Activated CD4-positive, CD25-positive, alpha-beta regulatory T cell (primary cell): ENCODE measurements at regions not wholly inside any gene's neighbourhood (a gene's known extent, or its start where the extent isn't known, plus 50 kb on each side); places are given as distances from the start of the nearest gene placed in this dataset.
"Not testable (repeated sequence)": the region's sequence is repeated elsewhere in the genome, so short reads cannot be mapped to it uniquely, and the experiment has no call there.

Experiments
- DNase-seq, 4 experiments: peaks; one replicate each; lab custom pipeline; 2025; lab: John Stamatoyannopoulos, UW

DNA sequence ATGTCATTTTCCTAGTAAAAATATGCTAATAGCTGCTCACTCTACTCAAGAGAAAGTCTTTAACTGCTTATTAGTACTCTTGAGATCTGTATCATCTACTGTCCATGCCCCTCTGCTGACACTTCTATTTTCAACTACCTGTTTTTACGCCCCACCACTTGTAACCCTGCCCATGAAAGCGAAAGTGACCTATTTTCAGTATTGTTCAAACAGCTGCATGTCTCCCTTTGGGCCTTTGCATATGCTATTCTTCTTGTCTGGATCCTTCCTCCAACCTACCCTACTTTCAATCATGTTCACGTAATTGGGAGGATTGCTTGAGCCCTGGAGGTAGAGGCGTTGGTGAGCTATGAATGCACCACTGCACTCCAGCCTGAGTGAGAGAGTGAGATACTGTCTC, 1481.3 kb downstream of the GATA3 start:
- no peak for DNase-seq

GRCh38 chr10:9545073-9545472, 1472.6 kb upstream of the CELF2 start:
- no peak for DNase-seq

GRCh38 chr10:9547936-9548904, 1469.5 kb upstream of the CELF2 start:
- DNase-seq: no peak

DNA sequence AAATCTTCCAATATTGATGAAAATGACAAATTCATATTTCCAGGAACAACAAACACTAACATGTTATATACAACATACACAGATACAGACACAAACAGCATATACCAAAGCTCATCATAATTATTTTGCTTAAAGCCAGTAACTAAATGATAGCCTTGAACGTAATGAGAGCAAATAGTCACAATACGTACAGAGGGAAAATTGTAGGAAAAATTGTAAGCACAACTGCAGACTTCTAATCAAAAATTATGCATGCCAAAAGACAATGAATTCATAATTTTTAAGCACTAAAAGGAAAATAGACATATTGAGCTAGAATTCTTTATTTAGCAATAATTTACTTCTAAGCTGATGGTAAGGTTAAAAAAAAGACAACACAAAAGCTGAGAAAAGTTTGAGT, 1466.9 kb upstream of the CELF2 start:
- DNase-seq: no peak

- no peak for DNase-seq
Observed at GRCh38 chr10:9554321-9554720, 1463.4 kb upstream of the CELF2 start.

- DNase-seq: no peak
Observed at GRCh38 chr10:9560976-9561375, 1456.7 kb upstream of the CELF2 start.

- DNase-seq: no peak
Observed at GRCh38 chr10:9561821-9562505, 1455.7 kb upstream of the CELF2 start.

GRCh38 chr10:9577746-9578145, 1439.9 kb upstream of the CELF2 start:
- DNase-seq: no peak

DNA sequence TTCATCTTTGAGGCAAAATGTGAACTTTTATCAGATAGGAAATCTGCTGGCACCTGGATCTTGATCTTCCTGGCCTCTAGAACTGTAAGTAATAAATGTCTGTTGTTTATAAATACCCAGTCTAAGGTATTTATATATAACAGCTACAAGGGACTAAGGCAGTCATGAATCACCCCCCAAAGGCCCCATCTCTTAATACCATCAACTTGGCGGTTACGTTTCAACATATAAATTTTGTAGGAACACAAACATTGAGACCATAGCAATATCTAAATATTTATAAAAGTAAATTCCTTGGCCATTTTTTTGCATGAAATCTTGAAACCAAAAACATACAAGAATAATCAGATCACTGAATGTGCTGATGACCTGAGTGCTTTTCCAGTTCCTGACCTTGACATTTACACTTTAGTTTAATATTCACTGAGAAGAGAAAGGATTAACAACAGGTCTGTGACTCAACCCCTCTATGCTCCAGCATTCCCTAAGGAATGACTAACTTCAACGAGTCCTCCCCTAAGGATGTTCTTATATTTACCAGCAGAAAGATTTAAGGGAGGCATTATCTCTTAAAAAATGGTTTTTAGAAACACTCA, 1438.5 kb upstream of the CELF2 start:
- no peak for DNase-seq

- not testable (repeated sequence) for DNase-seq
Observed at GRCh38 chr10:9582803-9583202, 1434.9 kb upstream of the CELF2 start.

GRCh38 chr10:9596368-9596920, 1421.2 kb upstream of the CELF2 start:
- no peak for DNase-seq

DNA sequence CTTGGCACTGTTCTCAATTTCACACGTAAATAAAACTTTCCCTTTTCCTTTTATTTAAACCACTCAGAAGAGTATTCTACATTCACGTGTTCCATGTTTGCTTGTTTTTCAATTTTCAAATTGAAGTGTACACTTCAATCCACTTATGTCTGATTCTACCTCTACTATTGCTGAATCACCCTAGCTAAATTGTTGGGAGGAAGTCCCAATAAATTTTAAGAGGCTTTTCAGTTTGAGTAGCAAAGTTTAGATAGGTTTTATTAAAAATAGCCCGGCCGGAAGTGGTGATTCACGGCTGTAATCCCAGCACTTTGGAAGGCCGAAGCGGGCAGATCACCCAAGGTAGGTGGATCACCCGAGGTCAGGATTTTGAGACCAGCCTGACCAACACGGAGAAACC, 1414.7 kb upstream of the CELF2 start:
- DNase-seq: no peak

DNA sequence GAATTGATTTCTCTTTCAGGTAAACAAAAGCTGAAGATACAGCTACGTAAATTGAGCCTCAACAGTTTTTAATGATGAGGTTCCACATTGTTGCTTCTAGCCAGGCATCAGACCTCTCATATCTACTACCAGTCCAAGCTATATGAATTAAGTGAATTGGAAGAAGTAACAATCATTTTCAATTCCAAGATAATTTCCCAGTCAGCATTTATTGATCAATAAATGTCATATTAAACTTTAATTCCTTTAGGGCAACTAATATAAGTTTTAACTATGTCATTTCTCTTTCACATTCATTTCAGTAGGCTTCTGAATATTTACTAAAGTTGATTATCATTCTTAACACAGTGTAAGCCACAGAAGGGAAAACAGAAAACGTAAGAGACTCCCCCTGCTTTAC, 1413.7 kb upstream of the CELF2 start:
- no peak for DNase-seq

DNA sequence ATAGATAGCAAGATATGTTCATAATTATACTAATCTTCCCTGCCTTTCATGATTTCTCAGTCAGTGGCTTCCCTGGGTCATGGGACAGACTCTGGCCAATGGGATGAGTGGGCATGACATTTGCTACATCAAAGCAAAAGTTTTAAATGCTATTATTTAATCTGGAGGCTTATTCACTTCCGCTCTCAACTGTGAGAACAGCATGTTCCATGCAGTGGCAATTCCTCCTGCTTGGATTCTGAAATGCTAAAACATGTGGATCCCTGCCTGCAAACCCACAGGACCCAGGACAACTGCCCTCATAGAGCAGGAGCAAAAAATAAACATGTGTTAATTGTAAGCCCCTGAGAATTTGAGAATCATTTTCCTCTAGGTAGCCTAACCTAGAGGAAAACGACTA, 1412.4 kb upstream of the CELF2 start:
- DNase-seq: no peak

- no peak for DNase-seq
Observed at GRCh38 chr10:9608602-9609001, 1409.1 kb upstream of the CELF2 start.

DNA sequence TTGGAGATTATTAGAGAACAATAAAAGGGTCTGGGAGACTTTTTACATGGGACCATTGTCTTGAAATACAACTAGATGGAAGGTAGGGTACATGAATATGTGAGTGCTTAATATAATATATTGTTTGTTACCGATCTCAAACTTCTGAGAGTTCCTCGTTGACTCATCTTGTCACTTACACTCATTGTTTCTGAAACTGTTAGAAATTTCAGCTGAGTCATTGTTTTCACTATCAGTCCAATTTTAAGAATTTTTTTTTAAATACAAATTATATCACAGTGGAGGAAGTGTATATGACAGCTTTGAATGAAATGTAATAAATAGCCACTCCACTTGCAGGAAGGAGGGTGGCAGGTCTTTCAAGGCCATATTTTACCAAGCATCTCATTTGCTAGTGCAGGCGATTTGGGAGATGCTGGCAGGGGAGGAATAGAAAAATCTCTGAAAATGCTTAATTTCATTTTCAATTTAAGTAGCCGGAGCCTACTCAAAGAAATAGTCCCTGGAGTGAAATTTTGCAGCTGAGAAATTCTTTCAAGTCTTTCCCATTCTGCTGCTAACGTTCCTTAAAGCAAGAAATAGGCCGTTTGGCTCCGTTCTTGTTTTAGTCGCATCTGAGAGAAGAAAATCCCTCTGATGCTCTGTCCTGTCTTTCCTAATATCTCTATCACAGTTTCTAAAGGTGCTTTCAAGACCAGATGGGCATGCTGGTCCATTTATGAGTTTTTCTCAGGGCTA, 1404.2 kb upstream of the CELF2 start:
- DNase-seq: no peak

GRCh38 chr10:9615189-9615588, 1402.5 kb upstream of the CELF2 start:
- no peak for DNase-seq

GRCh38 chr10:9621216-9621615, 1396.5 kb upstream of the CELF2 start:
- DNase-seq: no peak

DNA sequence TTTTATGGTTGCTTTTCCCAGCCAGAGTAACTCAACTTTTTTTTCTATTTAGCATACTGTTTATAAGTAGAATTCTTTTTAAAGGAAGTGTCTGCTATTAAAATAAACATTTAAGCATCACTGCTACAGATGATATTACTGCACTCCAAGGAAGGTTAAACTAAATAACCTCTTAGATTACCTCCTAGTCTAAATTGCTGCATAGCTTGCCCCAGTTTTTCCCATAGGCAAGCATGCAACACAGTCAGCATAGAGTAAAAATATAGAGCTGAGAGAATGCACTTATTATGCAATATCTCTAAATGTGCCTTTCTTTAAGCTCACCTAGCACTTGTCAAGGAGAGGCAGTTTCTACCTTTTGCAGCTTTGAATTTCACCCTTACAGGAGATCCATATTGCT, 1392.4 kb upstream of the CELF2 start:
- no peak for DNase-seq

- DNase-seq: no peak
Observed at GRCh38 chr10:9634466-9634865, 1383.2 kb upstream of the CELF2 start.

DNA sequence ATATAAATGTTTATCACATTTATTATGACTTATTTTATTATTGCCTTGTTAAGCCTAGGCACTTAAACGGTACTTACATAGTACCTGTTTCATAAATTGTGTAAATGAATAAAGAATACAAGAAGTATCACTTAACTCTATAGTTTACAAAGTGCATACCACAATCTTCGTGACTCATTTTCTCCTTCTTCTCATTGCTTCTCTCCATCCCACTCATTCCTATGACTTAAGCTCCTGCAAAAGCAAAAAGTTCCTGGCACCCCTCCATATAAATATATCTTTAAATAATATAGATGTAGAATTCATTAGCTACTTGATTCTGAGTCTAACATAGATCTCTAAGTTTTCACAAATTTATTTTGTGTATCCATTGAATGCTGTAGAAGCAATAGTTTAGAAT, 1382.0 kb upstream of the CELF2 start:
- DNase-seq: no peak

DNA sequence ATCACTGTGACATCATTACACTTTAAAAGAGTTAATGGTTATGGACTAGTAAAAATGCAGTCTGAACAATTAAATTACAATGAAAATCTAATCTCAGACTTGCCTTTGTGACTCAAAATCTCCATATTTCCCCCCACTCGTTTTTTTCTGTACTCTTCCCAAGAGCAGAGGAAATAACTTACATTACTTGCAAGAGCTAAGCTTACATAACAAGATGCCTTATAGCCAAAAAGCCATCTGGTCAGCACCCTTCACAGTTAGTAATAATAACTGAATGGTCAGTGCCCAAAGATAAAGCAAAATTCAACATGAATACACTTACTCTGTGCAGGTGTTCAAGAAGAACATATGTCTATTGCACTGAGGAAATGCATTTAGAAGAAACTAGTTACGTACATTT, 1381.5 kb upstream of the CELF2 start:
- DNase-seq: no peak
